GM12878 (cell line): ENCODE measurements at regions not wholly inside any gene's neighbourhood (a gene's known extent, or its start where the extent isn't known, plus 50 kb on each side); places are given as distances from the start of the nearest gene placed in this dataset.

Experiments
- BHLHE40 ChIP-seq, 2 experiments: fragments of 450-650 bp in 1 of 2; IDR thresholded peaks; 2 replicates each; pipeline ENCODE4 v1.6.1; 2011 to 2017; ENCODE audit warnings: low read depth in 2 of 2, borderline replicate concordance in 1 of 2, improper control_type of control experiment in 1 of 2, low read length in 1 of 2, mild to moderate bottlenecking in 1 of 2
- EP300 ChIP-seq, 2 experiments: fragments of 150-350 bp in 1 of 2; IDR thresholded peaks; 2 replicates each; pipeline ENCODE4 v1.6.1; 2011 to 2012; ENCODE audit warnings: low read depth in 2 of 2, low read length in 2 of 2, borderline replicate concordance in 1 of 2, improper control_type of control experiment in 1 of 2, inconsistent platforms in 1 of 2; ENCODE audit not compliant: control insufficient read depth in 1 of 2
- EZH2 ChIP-seq: IDR thresholded peaks from 2 replicates; pipeline ENCODE4 v1.6.1; 2012; ENCODE audit warnings: low read depth, mild to moderate bottlenecking, control low read depth, inconsistent platforms, low read length, borderline replicate concordance; ENCODE audit not compliant: control insufficient read depth
- NFYB ChIP-seq: IDR thresholded peaks from 2 replicates; pipeline ENCODE4 v1.6.1; 2011; ENCODE audit warnings: low read depth, mild to moderate bottlenecking, low read length, improper control_type of control experiment, moderate library complexity; ENCODE audit not compliant: insufficient read depth
- POLR2AphosphoS2 ChIP-seq: IDR thresholded peaks from 2 replicates; pipeline ENCODE4 v1.6.1; 2011; ENCODE audit warnings: low read depth, mild to moderate bottlenecking, low read length, improper control_type of control experiment, moderate library complexity
- POLR2AphosphoS5 ChIP-seq: IDR thresholded peaks from 2 replicates; pipeline ENCODE4 v1.6.1; 2011; ENCODE audit warnings: mild to moderate bottlenecking, low read length, inconsistent platforms
- SMC3 ChIP-seq: IDR thresholded peaks from 2 replicates; pipeline ENCODE4 v1.6.1; 2011; ENCODE audit warnings: low read length, improper control_type of control experiment, borderline replicate concordance
- TF ChIP-seq, protein P1 (sequence below): IDR thresholded peaks from 2 replicates; pipeline ENCODE4 v1.6.1; 2011; ENCODE audit warnings: low read depth, low read length, improper control_type of control experiment, borderline replicate concordance
- TF ChIP-seq, protein P2 (sequence below), 3 experiments: IDR thresholded peaks in 2 of 3; conservative IDR thresholded peaks in 1 of 3; 2 replicates each; pipeline ENCODE4 v1.5.1; 2011; ENCODE audit warnings: low read depth in 3 of 3, low read length in 3 of 3, mild to moderate bottlenecking in 3 of 3, control low read depth in 2 of 3, moderate library complexity in 2 of 3, inconsistent platforms in 1 of 3, mixed read lengths in 1 of 3; ENCODE audit not compliant: control insufficient read depth in 2 of 3, insufficient read depth in 1 of 3; ENCODE audit errors: extremely low read depth in 1 of 3

DNA sequence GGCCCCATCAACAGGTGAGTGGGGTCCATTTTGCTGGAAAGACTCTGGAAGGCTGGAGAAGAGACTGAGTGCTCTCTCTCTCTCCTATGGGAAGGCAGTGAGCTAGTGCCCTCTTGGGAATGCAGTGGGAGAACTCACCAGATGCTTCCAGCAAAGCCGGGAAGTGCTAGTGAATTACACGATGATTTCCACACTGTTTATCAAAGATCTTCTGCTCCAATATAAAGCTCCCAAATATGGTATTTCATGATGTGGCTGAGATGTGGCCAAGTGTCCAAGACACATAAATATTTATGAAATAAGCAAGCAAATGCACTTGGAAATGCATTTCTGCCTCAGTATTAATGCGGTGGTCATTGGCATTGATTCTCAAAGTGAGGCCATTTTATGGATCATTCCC, 135.9 kb downstream of the VAPA start:
- TF ChIP-seq, protein P1, sequence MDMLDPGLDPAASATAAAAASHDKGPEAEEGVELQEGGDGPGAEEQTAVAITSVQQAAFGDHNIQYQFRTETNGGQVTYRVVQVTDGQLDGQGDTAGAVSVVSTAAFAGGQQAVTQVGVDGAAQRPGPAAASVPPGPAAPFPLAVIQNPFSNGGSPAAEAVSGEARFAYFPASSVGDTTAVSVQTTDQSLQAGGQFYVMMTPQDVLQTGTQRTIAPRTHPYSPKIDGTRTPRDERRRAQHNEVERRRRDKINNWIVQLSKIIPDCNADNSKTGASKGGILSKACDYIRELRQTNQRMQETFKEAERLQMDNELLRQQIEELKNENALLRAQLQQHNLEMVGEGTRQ, result no peak
- TF ChIP-seq NFYB (no peak), POLR2AphosphoS2 (no peak), EZH2 (no peak), SMC3 (no peak), POLR2AphosphoS5 (no peak), BHLHE40 (IDR thresholded peaks at IDR 0.05; ENCODE audit: borderline replicate concordance in 1 of 2, low read depth in 2 of 2, low read length in 1 of 2) (no peak), EP300 (IDR thresholded peaks at IDR 0.05; ENCODE audit: borderline replicate concordance in 1 of 2, control insufficient read depth in 1 of 2, low read depth in 2 of 2, low read length in 2 of 2) (no peak)
- TF ChIP-seq, protein P2, sequence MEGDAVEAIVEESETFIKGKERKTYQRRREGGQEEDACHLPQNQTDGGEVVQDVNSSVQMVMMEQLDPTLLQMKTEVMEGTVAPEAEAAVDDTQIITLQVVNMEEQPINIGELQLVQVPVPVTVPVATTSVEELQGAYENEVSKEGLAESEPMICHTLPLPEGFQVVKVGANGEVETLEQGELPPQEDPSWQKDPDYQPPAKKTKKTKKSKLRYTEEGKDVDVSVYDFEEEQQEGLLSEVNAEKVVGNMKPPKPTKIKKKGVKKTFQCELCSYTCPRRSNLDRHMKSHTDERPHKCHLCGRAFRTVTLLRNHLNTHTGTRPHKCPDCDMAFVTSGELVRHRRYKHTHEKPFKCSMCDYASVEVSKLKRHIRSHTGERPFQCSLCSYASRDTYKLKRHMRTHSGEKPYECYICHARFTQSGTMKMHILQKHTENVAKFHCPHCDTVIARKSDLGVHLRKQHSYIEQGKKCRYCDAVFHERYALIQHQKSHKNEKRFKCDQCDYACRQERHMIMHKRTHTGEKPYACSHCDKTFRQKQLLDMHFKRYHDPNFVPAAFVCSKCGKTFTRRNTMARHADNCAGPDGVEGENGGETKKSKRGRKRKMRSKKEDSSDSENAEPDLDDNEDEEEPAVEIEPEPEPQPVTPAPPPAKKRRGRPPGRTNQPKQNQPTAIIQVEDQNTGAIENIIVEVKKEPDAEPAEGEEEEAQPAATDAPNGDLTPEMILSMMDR (IDR thresholded peaks at IDR 0.05 in 2 of 3, conservative IDR thresholded peaks at IDR 0.05 in 1 of 3; ENCODE audit: control insufficient read depth in 2 of 3, extremely low read depth in 1 of 3, insufficient read depth in 1 of 3, low read depth in 3 of 3, low read length in 3 of 3), result no peak
